LNCaP clone FGC (cell line): ENCODE measurements at regions not wholly inside any gene's neighbourhood (a gene's known extent, or its start where the extent isn't known, plus 50 kb on each side); places are given as distances from the start of the nearest gene placed in this dataset.

ENCODE experiments used
- DNase-seq: peaks from one replicate; pipeline ENCODE4 v3.0.0-alpha.2; 2011; ENCODE audit warnings: low read depth
- H3K4me3 ChIP-seq: 2 replicates; pipeline ENCODE4 v1.5.1; 2011; ENCODE audit warnings: mild to moderate bottlenecking, low read depth, low read length, control low read depth
- CTCF ChIP-seq: IDR thresholded peaks from 2 replicates; pipeline ENCODE4 v1.5.1; 2012; ENCODE audit warnings: mild to moderate bottlenecking; ENCODE audit not compliant: control insufficient read depth, insufficient read depth; ENCODE audit errors: extremely low read depth

GRCh38 chr10:33882996-33883395, 548.5 kb upstream of the NRP1 start:
- no peak for DNase-seq
- TF ChIP-seq CTCF = no peak
- H3K4me3 ChIP-seq = no peak overlapping the region

DNA sequence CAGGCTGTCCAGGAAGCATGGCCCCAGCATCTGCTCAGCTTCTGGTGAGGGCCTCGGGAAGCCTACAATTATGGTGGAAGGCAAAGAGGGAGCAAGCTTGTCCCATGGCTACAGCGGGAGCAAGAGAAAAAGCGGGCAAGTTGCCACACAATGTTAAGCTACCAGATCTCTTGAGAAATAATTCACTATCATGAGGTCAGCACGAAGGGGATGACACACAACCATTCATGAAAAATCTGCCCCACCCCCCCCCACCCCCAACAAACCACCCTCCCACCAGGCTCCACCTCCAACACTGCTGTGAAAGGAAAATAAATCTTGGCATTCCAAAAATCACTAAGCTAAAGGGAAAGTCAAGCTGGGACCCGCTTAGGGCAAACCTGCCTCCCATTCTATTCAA, 545.8 kb upstream of the NRP1 start:
- DNase-seq = no peak
- H3K4me3 ChIP-seq = no peak overlapping the region
- TF ChIP-seq CTCF = no peak

DNA sequence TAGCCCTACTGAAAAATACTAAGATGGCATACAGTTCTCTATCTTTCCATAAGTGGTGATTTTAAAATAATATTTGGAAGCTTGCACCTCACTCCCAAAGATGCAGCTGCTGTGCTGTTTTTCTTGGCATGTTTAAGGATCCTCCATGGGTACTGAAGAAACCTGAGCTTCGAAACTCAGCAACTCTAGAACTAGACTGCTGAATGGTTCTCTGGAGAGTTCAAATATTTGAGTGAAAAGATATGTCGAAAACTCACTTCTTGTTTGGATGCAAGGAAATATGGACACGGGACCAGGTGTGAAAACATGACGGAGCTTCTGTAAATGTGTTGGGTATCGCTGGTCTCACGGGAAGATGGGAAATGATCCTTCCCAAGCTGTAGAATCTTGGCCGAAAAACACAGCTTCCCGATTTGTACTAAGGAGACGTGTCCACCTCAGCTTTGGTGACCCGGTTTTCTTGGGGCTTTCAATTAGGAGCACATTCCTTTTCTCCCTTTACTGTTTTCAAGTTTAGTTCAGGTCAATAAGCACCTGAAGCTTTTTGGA, 543.8 kb upstream of the NRP1 start:
- no peak for TF ChIP-seq CTCF
- no peak for DNase-seq
- no peak overlapping the region for H3K4me3 ChIP-seq

DNA sequence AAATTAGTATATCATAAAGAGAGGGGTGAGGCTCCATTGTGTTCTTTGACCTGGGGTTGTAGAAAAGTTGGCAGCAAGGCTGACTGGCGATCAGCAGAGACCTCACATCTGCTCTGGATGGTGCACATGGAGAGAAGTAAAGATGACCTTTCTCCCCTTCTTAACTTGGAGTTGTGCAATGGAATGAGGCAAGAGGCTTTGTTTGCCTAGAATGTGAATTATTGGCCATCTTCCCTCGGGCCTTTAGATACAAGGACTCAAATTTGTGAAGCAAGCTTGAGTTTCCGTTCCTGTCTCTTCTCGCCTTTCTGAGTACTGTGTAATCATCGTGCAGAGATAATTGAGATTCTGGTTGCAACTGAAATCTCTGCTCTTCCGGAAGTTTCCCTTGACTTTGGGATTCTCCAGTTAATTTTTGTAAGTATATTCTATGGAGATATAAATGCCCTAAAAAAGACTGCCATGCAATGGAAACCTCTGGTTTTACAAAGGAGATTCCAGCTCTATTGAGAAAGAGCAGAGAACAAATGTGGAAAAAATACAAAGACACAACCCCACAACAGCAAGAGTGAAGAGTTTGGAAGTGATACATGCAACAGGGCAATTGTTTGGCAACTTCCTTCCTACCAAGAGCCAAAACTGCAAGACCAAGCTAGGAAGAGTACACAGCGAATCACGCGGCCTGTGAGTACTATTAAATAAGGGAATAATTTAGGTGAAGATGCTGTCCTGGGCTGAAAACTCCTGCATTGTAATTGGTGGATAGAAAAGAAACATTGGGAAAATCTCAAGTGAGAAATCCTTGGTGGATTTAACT, 542.3 kb upstream of the NRP1 start:
- DNase-seq = peak; percentile 11
- no peak overlapping the region for H3K4me3 ChIP-seq
- TF ChIP-seq CTCF = no peak

DNA sequence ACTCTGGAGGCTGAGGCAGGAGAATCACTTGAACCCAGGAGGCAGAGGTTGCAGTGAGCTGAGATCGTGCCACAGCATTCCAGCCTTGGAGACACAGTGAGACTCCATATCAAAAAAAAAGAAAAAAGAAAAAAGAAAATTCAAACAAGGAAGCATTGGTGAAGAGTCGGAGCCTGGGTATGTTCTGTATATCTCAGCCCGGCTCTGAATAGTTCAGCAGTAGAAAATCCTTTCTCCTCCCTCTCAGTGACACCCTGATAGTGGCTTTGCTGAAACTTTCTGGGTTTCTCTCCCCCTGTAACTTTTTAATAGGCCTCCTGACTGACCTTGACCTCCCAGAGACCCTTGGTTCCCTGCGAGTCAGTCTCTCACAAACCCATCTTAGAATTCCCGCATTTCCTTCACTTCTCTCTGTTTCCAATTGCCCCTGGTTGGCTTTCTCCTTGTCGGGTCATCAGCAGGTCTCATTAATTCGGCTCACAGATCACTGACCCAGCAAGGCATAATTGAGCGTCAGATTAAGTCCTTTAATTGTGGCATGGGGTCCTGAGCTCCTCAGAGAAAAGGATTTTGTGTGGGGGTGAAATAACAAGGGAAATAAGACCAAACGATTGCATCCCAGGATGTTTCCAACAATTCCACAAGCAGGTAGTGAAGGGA, 541.6 kb upstream of the NRP1 start:
- no peak overlapping the region for H3K4me3 ChIP-seq
- TF ChIP-seq CTCF = no peak
- no peak for DNase-seq

DNA sequence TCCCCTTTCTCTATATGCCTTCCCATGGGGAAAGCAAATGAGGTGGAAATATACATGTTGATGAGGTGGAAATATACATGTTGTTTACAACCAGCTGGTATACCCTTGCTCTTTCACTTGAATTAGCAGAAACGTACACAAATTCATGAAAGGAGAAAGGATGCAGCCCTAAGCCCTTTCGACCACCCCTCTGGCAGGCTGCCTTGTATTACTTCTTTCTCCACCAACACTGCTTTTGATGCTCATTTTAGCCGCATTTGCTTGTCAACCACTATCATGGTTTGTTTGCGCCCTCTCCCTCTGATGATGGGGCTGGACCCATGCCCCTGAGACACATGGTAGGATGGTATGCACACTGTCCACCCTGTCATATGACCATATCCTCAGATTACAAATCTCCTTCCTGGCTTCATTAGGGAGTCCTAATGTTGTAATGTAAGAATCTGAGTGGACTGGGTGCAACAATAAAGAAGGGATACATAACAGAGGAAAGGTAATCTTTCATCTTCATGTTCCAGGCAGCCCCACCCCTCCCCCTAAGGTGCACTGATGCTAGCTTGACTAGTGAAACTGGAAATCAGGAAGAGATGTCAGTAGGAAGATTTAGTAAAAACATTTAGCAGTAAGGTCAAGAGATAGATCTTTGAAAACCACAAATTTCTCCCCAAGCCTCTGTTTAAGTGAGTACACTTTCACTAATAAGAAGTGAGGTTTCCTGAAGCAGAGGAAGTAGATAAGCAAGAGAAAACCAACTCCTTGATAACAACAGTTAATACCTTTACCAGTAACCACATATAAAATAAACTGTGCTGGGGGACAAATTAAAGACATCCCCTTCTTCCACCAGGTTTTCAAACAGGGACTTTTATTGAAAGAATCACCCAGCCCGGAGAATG, 536.8 kb upstream of the NRP1 start:
- H3K4me3 ChIP-seq = no peak overlapping the region
- no peak for DNase-seq
- TF ChIP-seq CTCF = no peak
